ENCODE measurements at regions not wholly inside any gene's neighbourhood (a gene's known extent, or its start where the extent isn't known, plus 50 kb on each side); places are given as distances from the start of the nearest gene placed in this dataset.

GRCh38 chr3:181796641-181797040 is 84.9 kb downstream of the SOX2 start:
- no peak for TF ChIP-seq CTCF (conservative IDR thresholded peaks at IDR 0.05)
- no peak for TF ChIP-seq ZFX (IDR thresholded peaks at IDR 0.05)

All from C4-2B (cell line).